HG03521 (cell line): ENCODE measurements at regions not wholly inside any gene's neighbourhood (a gene's known extent, or its start where the extent isn't known, plus 50 kb on each side); places are given as distances from the start of the nearest gene placed in this dataset.

Experiments
- ATAC-seq: cut with Tn5 transposase; IDR thresholded peaks from one replicate; pipeline ENCODE4 v1.9.1; 2021; ENCODE audit warnings: mild to moderate bottlenecking, moderate library complexity; ENCODE audit not compliant: unreplicated experiment

- no peak for ATAC-seq
These were observed 104.8 kb upstream of the CWC22 start for GRCh38 chr2:180111901-180112300.

- no peak for ATAC-seq
These were observed 103.4 kb upstream of the CWC22 start for GRCh38 chr2:180110469-180110868.

GRCh38 chr2:180101846-180102245 lies 94.7 kb upstream of the CWC22 start:
- ATAC-seq: no peak

GRCh38 chr2:180099308-180099707 lies 92.2 kb upstream of the CWC22 start:
- no peak for ATAC-seq

GRCh38 chr2:180085144-180085543 lies 78.0 kb upstream of the CWC22 start:
- ATAC-seq: no peak

- no peak for ATAC-seq
These were observed 70.3 kb upstream of the CWC22 start for GRCh38 chr2:180077295-180077906.

- ATAC-seq: no peak
These were observed 68.8 kb upstream of the CWC22 start for GRCh38 chr2:180075870-180076269.

GRCh38 chr2:180071797-180072196 lies 64.7 kb upstream of the CWC22 start:
- ATAC-seq: no peak

GRCh38 chr2:180063494-180064092 lies 56.5 kb upstream of the CWC22 start:
- ATAC-seq: no peak

- no peak for ATAC-seq
These were observed 55.1 kb upstream of the CWC22 start for GRCh38 chr2:180062178-180062577.

- no peak for ATAC-seq
These were observed 54.4 kb upstream of the CWC22 start for GRCh38 chr2:180061546-180061945.

- ATAC-seq: no peak
These were observed 54.0 kb upstream of the CWC22 start for GRCh38 chr2:180061085-180061484.

- ATAC-seq: no peak
These were observed 51.9 kb upstream of the CWC22 start for GRCh38 chr2:180058993-180059392.

- no peak for ATAC-seq
These were observed 50.8 kb upstream of the CWC22 start for GRCh38 chr2:180057706-180058412.
